HG03558 (cell line): ENCODE measurements at regions not wholly inside any gene's neighbourhood (a gene's known extent, or its start where the extent isn't known, plus 50 kb on each side); places are given as distances from the start of the nearest gene placed in this dataset.

Source experiments
- ATAC-seq: cut with Tn5 transposase; IDR thresholded peaks from one replicate; pipeline ENCODE4 v1.9.1; 2021; ENCODE audit warnings: moderate number of reproducible peaks; ENCODE audit not compliant: unreplicated experiment; ENCODE audit errors: extremely low read depth

GRCh38 chr13:62710787-62711186 is 1295.1 kb upstream of the PCDH20 start:
- ATAC-seq: no peak

GRCh38 chr13:62706048-62706447 is 1290.4 kb upstream of the PCDH20 start:
- no peak for ATAC-seq

GRCh38 chr13:62704875-62705274 is 1289.2 kb upstream of the PCDH20 start:
- no peak for ATAC-seq

- no peak for ATAC-seq
Observed at GRCh38 chr13:62702502-62702901, 1286.9 kb upstream of the PCDH20 start.

GRCh38 chr13:62697701-62698100 is 1282.1 kb upstream of the PCDH20 start:
- ATAC-seq: no peak

- ATAC-seq: no peak
Observed at GRCh38 chr13:62696490-62696889, 1280.8 kb upstream of the PCDH20 start.

- no peak for ATAC-seq
Observed at GRCh38 chr13:62687732-62688131, 1272.1 kb upstream of the PCDH20 start.

GRCh38 chr13:62684359-62684758 is 1268.7 kb upstream of the PCDH20 start:
- ATAC-seq: no peak

GRCh38 chr13:62682788-62683187 is 1267.1 kb upstream of the PCDH20 start:
- no peak for ATAC-seq

- ATAC-seq: no peak
Observed at GRCh38 chr13:62678039-62678438, 1262.4 kb upstream of the PCDH20 start.

- no peak for ATAC-seq
Observed at GRCh38 chr13:62663767-62664166, 1248.1 kb upstream of the PCDH20 start.

GRCh38 chr13:62659365-62659764 is 1243.7 kb upstream of the PCDH20 start:
- ATAC-seq: no peak

GRCh38 chr13:62653371-62653770 is 1237.7 kb upstream of the PCDH20 start:
- ATAC-seq: no peak

GRCh38 chr13:62643799-62644524 is 1228.3 kb upstream of the PCDH20 start:
- no peak for ATAC-seq

GRCh38 chr13:62643007-62643483 is 1227.4 kb upstream of the PCDH20 start:
- no peak for ATAC-seq

- ATAC-seq: no peak
Observed at GRCh38 chr13:62635161-62635560, 1219.5 kb upstream of the PCDH20 start.

- ATAC-seq: no peak
Observed at GRCh38 chr13:62633448-62633847, 1217.8 kb upstream of the PCDH20 start.

- ATAC-seq: no peak
Observed at GRCh38 chr13:62631619-62632018, 1216.0 kb upstream of the PCDH20 start.

GRCh38 chr13:62631124-62631523 is 1215.5 kb upstream of the PCDH20 start:
- no peak for ATAC-seq

- no peak for ATAC-seq
Observed at GRCh38 chr13:62629618-62630017, 1214.0 kb upstream of the PCDH20 start.

- no peak for ATAC-seq
Observed at GRCh38 chr13:62627226-62627625, 1211.6 kb upstream of the PCDH20 start.

GRCh38 chr13:62626771-62627170 is 1211.1 kb upstream of the PCDH20 start:
- ATAC-seq: no peak
